GM19463 (cell line): ENCODE measurements at regions not wholly inside any gene's neighbourhood (a gene's known extent, or its start where the extent isn't known, plus 50 kb on each side); places are given as distances from the start of the nearest gene placed in this dataset.
"Not testable (repeated sequence)": the region's sequence is repeated elsewhere in the genome, so short reads cannot be mapped to it uniquely, and the experiment has no call there.

Source experiments
- ATAC-seq: cut with Tn5 transposase; IDR thresholded peaks from one replicate; pipeline ENCODE4 v1.9.1; 2021; ENCODE audit warnings: mild to moderate bottlenecking, moderate library complexity; ENCODE audit not compliant: unreplicated experiment

DNA sequence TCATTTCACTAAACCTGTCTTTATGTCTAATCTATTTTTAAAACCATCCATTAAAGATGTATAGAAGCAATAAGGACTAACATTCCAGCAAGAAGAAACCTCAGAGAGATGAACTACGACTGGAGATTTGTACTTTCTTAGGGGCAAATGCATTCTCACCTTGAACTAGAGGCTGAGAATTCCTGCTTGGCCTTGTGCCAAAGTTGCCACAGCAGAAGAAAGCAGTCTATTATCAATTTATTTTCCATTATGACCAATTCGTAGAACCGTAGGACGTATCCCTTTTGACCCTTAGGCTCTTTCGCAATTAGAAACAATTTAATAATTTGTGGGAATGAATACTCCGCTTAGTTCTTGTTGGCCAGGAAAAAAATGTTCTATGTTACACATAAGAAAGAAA, 1647.4 kb upstream of the CDH9 start:
- ATAC-seq = no peak

GRCh38 chr5:28678899-28679298, 1640.5 kb upstream of the CDH9 start:
- ATAC-seq = no peak

- ATAC-seq = no peak
Observed at GRCh38 chr5:28666110-28666509, 1627.7 kb upstream of the CDH9 start.

DNA sequence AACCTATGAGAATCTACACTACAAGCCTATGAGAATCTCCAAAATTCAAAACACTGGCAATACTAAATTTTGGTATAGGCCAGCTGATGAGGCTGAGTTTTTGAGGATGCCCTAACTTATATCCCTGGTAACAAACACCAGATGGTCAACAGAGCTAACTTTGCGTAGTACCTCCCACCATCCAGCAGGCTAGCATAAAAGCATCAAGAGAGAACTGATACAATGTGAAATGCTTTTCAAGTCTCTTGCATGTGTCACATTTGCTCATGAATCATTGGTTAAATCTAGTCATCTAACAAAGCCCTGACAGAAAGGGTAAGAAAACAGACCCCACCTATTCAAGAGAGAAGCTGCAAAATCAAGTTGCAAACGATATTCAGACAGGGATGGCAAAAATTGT, 1609.7 kb upstream of the CDH9 start:
- ATAC-seq = no peak

DNA sequence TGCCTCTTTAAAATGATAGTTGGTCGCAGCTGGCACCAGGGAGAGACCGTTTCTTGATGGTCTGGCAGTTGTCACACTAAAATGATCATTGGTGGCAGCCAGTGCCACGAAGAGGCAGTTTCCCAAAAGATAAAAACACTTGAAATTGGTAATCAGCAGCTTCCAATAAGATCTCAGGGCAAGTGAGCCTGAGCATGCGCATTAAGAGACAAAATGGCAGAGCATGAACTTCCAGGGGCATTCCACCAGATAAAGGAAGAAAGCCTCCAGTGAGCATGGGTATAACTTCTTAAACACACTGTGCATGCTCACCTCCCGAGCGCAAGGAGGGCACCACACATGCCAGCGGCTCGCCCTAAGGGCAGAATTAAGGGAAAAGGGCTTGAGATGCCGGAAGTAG, 1594.2 kb upstream of the CDH9 start:
- no peak for ATAC-seq

DNA sequence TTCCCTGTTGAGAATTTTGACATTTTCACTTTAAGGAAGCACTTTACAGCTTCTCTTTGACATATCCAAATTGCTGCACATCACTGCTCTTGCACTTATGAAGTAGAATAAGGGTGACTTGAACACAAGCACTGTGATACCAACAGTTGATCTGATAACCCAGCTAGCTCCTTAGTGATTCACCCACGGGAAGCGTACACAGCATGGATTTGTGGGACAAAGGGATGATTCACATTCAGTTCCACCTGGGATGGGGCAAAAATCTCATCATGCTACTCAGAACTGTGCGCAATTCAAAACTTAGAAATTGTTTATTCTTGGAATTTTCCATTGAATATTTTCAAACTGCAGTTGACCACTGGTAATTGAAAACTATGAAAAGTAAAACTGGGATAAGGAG, 1565.5 kb upstream of the CDH9 start:
- no peak for ATAC-seq

DNA sequence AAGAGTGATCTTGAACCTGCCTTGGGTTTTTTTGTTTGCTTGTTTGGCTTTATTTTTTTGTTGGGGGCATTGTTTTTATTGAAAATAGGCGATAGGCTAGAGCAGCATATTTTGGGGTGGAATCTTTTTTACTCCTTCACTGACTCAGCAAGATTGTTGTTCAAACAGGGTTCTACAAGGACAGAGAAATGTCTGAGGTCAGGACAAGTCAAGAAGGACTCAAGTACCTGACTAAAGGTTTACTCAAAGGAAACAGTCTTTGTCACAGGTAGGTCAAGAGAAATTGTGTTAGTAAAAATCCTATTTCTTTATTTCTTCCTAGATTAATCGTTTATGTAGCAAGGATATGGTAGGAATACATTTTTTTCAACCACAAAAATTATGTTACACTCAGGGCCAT, 1564.0 kb upstream of the CDH9 start:
- no peak for ATAC-seq

- not testable (repeated sequence) for ATAC-seq
Observed at GRCh38 chr5:28596707-28597106, 1558.3 kb upstream of the CDH9 start.

GRCh38 chr5:28580616-28581015, 1542.2 kb upstream of the CDH9 start:
- no peak for ATAC-seq

DNA sequence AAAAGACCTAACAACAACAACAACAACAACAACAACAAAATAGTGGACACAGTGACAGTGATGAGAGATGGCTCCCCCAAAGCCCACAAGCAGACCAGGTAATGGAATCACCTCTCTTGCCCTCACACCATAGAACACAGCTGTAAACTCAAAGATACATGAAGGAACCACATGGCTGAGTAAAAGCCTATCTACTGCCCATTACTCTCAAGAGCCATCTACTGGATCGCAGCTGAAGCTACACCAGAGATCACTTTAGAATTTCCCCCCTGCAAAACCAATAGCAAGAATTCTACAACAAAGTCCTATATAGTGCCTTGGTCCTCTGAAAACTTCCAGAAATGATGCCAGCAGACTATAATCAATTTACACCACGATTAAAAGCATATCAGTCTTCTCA, 1537.6 kb upstream of the CDH9 start:
- ATAC-seq = no peak

- ATAC-seq = no peak
Observed at GRCh38 chr5:28575368-28575767, 1537.0 kb upstream of the CDH9 start.

- ATAC-seq = no peak
Observed at GRCh38 chr5:28574606-28575005, 1536.2 kb upstream of the CDH9 start.

DNA sequence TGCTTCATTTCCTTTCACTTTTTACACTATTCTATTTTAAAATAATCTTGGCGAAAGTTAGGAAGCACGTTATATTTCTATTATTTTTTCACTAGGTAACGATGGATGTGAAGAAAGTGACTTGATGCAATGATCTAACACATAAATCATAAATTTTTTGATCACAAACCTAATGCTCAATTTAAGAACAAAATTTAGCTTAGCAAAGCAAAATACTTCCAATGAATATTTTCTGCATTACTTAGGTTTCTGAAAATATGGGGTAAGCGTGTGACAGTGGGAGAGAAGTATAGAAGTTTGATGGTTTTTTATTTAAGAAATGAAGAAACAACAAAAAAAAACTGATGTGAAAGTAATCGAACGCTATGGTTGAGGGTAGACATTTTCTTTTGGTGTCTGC, 1528.7 kb upstream of the CDH9 start:
- ATAC-seq = no peak

GRCh38 chr5:28561522-28561921, 1523.1 kb upstream of the CDH9 start:
- ATAC-seq = no peak

GRCh38 chr5:28558196-28558595, 1519.8 kb upstream of the CDH9 start:
- no peak for ATAC-seq

GRCh38 chr5:28557114-28557513, 1518.7 kb upstream of the CDH9 start:
- ATAC-seq = no peak

- ATAC-seq = no peak
Observed at GRCh38 chr5:28549588-28549987, 1511.2 kb upstream of the CDH9 start.

DNA sequence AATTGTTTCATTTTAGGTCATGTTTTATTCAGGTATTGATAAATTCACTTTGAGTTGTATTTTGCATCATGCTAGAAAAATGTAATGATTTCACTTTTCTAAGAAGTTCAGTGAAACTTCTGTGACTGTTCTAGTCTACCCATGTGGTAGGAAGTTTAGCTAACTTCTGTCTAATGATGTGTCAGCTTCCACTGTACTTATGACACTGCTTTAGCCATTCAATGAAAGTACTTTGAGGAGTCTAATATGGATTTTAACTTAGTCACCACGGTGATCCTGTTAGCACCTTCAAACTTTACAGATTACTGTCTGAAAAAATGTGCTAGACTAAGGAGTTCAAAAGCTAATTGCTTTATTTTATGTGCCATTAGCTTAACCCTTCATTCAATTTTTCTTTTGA, 1510.5 kb upstream of the CDH9 start:
- no peak for ATAC-seq

DNA sequence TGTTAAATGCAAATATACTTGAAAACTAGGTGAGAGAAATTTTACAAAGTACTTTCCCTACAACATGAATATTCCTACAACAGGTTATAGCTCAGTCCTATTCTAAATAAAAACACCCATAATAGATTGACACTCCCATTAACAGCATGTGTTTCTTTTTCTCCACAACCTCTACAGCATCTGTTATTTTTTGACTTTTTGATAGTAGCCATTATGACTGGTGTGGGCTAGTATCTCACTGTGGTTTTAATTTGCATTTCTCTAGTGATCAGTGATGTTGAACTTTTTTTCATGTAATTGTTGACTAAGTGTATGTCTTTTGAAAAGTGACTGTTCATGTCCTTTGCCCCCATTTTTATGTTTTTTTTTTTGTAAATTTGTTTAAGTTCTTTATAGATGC, 1506.1 kb upstream of the CDH9 start:
- ATAC-seq = no peak

DNA sequence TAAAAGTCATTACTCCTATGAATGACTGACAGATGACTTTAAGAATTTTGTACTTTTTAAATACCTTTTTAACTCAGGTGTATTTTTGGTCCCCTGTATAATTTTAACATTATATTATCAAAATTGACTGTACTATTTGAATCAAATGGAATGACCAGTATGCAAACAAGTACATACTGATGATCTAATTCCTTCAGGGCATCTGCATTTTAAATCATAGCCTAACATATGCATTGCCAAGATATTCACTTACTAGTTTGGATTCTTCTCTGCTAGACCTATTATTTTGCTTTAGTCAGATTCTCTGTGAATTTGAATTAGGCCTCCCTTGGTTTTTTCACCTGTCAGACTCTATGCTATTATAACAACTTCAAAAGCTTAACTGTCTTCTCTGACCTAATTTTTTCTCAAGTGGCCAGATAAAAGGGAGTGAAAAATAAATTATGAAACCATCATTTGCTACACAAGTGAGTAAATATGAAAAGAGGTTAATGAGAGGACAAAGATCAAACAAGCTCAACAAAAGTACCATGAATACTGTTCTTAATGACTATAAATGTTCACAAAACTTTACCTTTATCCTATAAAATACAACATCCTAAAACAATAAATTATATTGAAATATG, 1505.2 kb upstream of the CDH9 start:
- ATAC-seq = no peak

GRCh38 chr5:28542987-28543386, 1504.6 kb upstream of the CDH9 start:
- no peak for ATAC-seq

DNA sequence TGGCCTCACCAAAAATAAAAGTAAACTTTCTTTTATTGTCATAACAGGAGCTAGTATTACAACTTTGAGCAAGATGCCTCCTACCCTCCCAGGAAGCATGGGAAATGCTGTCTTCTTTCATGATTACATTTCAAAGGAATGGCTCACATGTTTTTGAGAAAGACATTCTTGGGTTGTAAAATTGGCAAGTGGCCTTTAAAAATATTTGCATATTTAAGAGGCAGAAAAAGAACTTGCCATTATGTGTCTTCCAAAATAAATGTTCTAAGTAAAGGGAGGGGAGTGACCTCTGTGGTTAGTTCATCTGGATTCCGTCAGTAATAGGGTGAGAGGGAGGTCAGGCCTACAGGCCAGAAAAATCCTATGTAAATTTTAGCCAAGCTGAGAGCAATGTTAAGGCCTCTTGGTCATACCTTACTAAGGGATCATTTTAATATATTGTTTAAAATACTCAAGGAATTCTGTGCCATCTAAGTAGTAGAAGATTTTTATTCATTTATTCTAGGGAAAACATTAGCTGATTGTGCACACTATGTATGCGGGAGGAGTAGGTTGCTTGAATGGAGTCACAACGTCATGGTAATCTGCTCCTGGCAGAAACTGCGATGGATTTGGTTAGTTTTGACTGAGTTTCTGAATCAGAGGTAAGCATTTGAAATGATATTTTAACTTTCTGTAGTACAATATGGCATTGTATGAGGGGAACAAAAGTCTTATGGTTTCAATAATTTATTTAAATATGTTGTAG, 1485.7 kb upstream of the CDH9 start:
- ATAC-seq = no peak

DNA sequence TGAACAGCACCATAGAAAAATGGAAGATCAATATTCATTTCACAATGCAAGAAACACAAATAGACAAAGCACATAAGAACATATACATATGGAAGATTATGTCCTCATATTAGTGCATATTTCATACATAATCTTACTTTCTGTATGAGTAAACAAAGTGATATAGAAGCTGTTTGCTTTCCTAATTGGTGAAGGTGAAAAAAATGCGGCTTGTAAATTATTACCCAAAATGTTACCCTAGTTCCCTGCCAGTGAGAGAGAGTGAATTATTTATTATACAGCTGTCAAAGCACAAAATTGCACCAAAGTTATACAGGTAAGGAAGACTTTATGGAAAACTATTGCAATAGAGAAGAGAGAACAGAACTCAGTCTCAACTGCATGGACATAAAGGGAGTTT, 1485.0 kb upstream of the CDH9 start:
- ATAC-seq = no peak
